ENCODE measurements at regions not wholly inside any gene's neighbourhood (a gene's known extent, or its start where the extent isn't known, plus 50 kb on each side); places are given as distances from the start of the nearest gene placed in this dataset.
A peak's percentile ranks its signal among the peaks of the same experiment; 100 is the strongest.
"Not testable (repeated sequence)": the region's sequence is repeated elsewhere in the genome, so short reads cannot be mapped to it uniquely, and the experiment has no call there.

- DNase-seq (ENCODE audit: low read depth), result no peak
Measured at GRCh38 chr4:26242451-26242850, 78.4 kb upstream of the RBPJ start.

GRCh38 chr4:26244138-26244537, 76.7 kb upstream of the RBPJ start:
- not testable (repeated sequence) for DNase-seq (ENCODE audit: low read depth)

GRCh38 chr4:26248647-26249046, 72.2 kb upstream of the RBPJ start:
- peak; percentile 41 for DNase-seq (ENCODE audit: low read depth)

- DNase-seq (ENCODE audit: low read depth), result no peak
Measured at GRCh38 chr4:26252349-26253025, 68.3 kb upstream of the RBPJ start.

GRCh38 chr4:26253968-26254367, 66.8 kb upstream of the RBPJ start:
- no peak for DNase-seq (ENCODE audit: low read depth)

- DNase-seq (ENCODE audit: low read depth), result peak; percentile 13
Measured at GRCh38 chr4:26255989-26256388, 64.8 kb upstream of the RBPJ start.

GRCh38 chr4:26257444-26257843, 63.4 kb upstream of the RBPJ start:
- not testable (repeated sequence) for DNase-seq (ENCODE audit: low read depth)

GRCh38 chr4:26257850-26258249, 63.0 kb upstream of the RBPJ start:
- DNase-seq (ENCODE audit: low read depth), result no peak

- DNase-seq (ENCODE audit: low read depth), result no peak
Measured at GRCh38 chr4:26260571-26260970, 60.2 kb upstream of the RBPJ start.

GRCh38 chr4:26261405-26261804, 59.4 kb upstream of the RBPJ start:
- no peak for DNase-seq (ENCODE audit: low read depth)

- DNase-seq (ENCODE audit: low read depth), result no peak
Measured at GRCh38 chr4:26263165-26263564, 57.6 kb upstream of the RBPJ start.

GRCh38 chr4:26264109-26264508, 56.7 kb upstream of the RBPJ start:
- no peak for DNase-seq (ENCODE audit: low read depth)

GRCh38 chr4:26267087-26267486, 53.7 kb upstream of the RBPJ start:
- DNase-seq (ENCODE audit: low read depth), result peak; percentile 24

- no peak for DNase-seq (ENCODE audit: low read depth)
Measured at GRCh38 chr4:26268246-26268645, 52.6 kb upstream of the RBPJ start.

- no peak for DNase-seq (ENCODE audit: low read depth)
Measured at GRCh38 chr4:26269038-26269437, 51.8 kb upstream of the RBPJ start.
